ENCODE measurements at regions not wholly inside any gene's neighbourhood (a gene's known extent, or its start where the extent isn't known, plus 50 kb on each side); places are given as distances from the start of the nearest gene placed in this dataset.

DNA sequence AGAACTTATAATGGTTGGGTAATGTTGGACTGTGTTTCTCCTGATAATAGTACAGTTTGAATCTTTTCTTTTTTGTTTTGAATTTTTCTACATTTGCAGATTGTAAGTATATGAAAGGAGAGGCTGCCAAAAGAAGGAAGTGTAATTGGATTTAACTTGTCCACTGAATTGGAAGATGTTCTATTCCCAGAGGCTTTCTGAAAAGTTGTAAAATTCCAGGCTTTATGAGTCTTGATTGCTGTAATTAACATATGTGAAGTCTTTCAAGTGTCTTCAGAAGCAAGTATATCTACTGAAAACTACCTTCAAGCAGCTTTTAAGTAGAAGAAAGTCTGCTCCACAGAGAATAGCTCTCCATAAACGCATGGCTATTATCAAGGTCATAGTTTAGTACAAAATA, 2456.4 kb downstream of the PCDH7 start:
- H3K4me1 Mint-ChIP-seq = no peaks in the 10 kb centered on the region
- WGBS (ENCODE audit: insufficient coverage) = no CpG with 5 or more reads among the region's 1 CpG
- Histone ChIP-seq H3K27ac (ENCODE audit: low read length) (no peak overlapping the region), H3K36me3 (ENCODE audit: control insufficient read depth, insufficient read depth, low read length) (no peaks in the 10 kb centered on the region), H3K27me3 (ENCODE audit: control insufficient read depth, insufficient read depth, low read length) (no peaks in the 10 kb centered on the region), H3K9me3 (ENCODE audit: control insufficient read depth, insufficient read depth, low read length) (no peaks in the 10 kb centered on the region), H3K4me3 (ENCODE audit: low read length) (no peak overlapping the region), H3K4me1 (ENCODE audit: control insufficient read depth, insufficient read depth, low read length) (no peaks in the 10 kb centered on the region)
- no peak for TF ChIP-seq CTCF (IDR thresholded peaks at IDR 0.05)
- ATAC-seq (no peak), DNase-seq (no peak)
- peaks cover 16 to 28% of the 10 kb centered on the region in 2 donors for H3K9me3 Mint-ChIP-seq
- no peaks in the 10 kb centered on the region for H3K36me3 Mint-ChIP-seq
- no peak overlapping the region for H3K4me3 Mint-ChIP-seq
- no peaks in the 10 kb centered on the region for H3K27me3 Mint-ChIP-seq (ENCODE audit: low read depth in 2 of 2)
- intact Hi-C loops (cut with micrococcal nuclease) = no loop called here
- H3K27ac Mint-ChIP-seq = no peak overlapping the region

DNA sequence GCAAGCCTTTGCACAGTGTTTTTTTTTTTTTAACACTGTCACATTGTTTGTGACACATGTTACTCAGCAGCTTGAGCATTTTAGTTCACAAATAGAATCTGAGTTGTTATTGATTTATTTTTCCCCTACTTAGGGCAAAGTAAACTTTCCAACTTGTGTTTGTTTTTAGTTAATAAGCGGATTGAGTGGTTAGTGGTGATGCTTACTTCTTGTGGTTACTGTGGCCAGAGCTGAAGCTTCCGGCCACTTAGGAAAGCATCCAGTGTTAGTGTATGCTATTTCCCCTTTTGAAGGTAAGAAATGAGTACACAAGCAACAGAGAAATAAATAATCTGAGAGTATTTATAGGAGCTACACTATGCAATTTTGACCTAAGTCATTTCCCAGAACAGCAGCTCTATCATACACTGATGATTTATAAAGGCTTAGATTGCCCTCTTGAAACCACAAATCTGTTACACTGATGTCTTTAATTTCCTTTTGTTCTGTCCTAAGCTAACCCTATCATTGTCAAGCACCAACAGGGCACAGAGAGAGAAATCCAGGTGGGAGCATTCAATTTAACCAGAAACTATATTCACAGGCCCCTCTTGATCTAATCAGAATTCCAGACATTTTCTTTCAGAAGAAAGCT, 2464.6 kb downstream of the PCDH7 start:
- intact Hi-C loops (cut with micrococcal nuclease) = no loop called here
- peaks cover 19 to 27% of the 10 kb centered on the region in 2 donors for H3K9me3 Mint-ChIP-seq
- no peak overlapping the region for H3K4me3 ChIP-seq (ENCODE audit: low read length)
- H3K27me3 Mint-ChIP-seq (ENCODE audit: low read depth in 2 of 2) = no peaks in the 10 kb centered on the region
- no peak for TF ChIP-seq CTCF (IDR thresholded peaks at IDR 0.05)
- DNase-seq (no peak), ATAC-seq (no peak)
- no peaks in the 10 kb centered on the region for H3K36me3 ChIP-seq (ENCODE audit: control insufficient read depth, insufficient read depth, low read length)
- WGBS (ENCODE audit: insufficient coverage) = 4% methylated on average over 2 of the region's 2 CpGs
- H3K4me3 Mint-ChIP-seq = no peak overlapping the region
- no peak overlapping the region for H3K27ac Mint-ChIP-seq
- no peak overlapping the region for H3K27ac ChIP-seq (ENCODE audit: low read length)
- no peaks in the 10 kb centered on the region for H3K27me3 ChIP-seq (ENCODE audit: control insufficient read depth, insufficient read depth, low read length)
- H3K4me1 Mint-ChIP-seq = no peaks in the 10 kb centered on the region
- H3K4me1 ChIP-seq (ENCODE audit: control insufficient read depth, insufficient read depth, low read length) = no peaks in the 10 kb centered on the region
- peaks cover 12% of the 10 kb centered on the region for H3K9me3 ChIP-seq (ENCODE audit: control insufficient read depth, insufficient read depth, low read length)
- no peaks in the 10 kb centered on the region for H3K36me3 Mint-ChIP-seq

- Histone ChIP-seq H3K27me3 (ENCODE audit: control insufficient read depth, insufficient read depth, low read length) (no peaks in the 10 kb centered on the region), H3K4me1 (ENCODE audit: control insufficient read depth, insufficient read depth, low read length) (no peaks in the 10 kb centered on the region), H3K36me3 (ENCODE audit: control insufficient read depth, insufficient read depth, low read length) (no peaks in the 10 kb centered on the region), H3K27ac (ENCODE audit: low read length) (no peak overlapping the region), H3K4me3 (ENCODE audit: low read length) (no peak overlapping the region), H3K9me3 (ENCODE audit: control insufficient read depth, insufficient read depth, low read length) (peaks cover 12% of the 10 kb centered on the region)
- Mint-ChIP-seq H3K9me3 (peaks cover 6 to 16% of the 10 kb centered on the region in 2 donors), H3K4me1 (no peaks in the 10 kb centered on the region), H3K4me3 (no peak overlapping the region), H3K27ac (no peak overlapping the region), H3K36me3 (no peaks in the 10 kb centered on the region), H3K27me3 (ENCODE audit: low read depth in 2 of 2) (no peaks in the 10 kb centered on the region)
- intact Hi-C loops (cut with micrococcal nuclease) = no loop called here
- DNase-seq (no peak), ATAC-seq (no peak)
- no peak for TF ChIP-seq CTCF (IDR thresholded peaks at IDR 0.05)
These were observed 2466.9 kb downstream of the PCDH7 start for GRCh38 chr4:33187035-33187434.

DNA sequence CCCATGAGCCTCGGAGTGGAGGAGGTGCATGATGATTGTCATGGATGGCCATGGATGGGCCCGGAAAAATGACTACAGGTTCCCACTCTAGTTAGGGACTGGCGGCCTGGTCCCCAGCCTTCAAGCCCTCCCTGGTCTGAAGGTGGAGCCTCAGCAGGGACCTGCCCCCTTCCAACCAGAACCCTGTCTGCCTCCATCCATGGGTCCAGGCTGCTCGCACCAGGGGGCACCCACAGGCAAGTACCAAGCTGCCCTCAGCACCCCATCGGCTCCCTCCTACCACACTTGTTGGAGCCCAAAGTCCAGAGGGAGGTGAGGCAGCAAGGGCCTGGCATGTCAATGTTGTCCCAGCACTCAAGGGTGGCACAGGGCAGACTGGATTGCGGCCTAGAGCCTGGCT, 2468.6 kb downstream of the PCDH7 start:
- Mint-ChIP-seq H3K9me3 (peaks cover 9 to 18% of the 10 kb centered on the region in 2 donors), H3K4me1 (no peaks in the 10 kb centered on the region), H3K27ac (no peak overlapping the region), H3K4me3 (no peak overlapping the region), H3K36me3 (no peaks in the 10 kb centered on the region), H3K27me3 (ENCODE audit: low read depth in 2 of 2) (no peaks in the 10 kb centered on the region)
- H3K27ac ChIP-seq (ENCODE audit: low read length) = no peak overlapping the region
- WGBS (ENCODE audit: insufficient coverage) = 83% methylated on average over 6 of the region's 6 CpGs
- no peaks in the 10 kb centered on the region for H3K27me3 ChIP-seq (ENCODE audit: control insufficient read depth, insufficient read depth, low read length)
- no peak overlapping the region for H3K4me3 ChIP-seq (ENCODE audit: low read length)
- H3K4me1 ChIP-seq (ENCODE audit: control insufficient read depth, insufficient read depth, low read length) = no peaks in the 10 kb centered on the region
- intact Hi-C loops (cut with micrococcal nuclease) = no loop called here
- no peak for ATAC-seq
- TF ChIP-seq CTCF (IDR thresholded peaks at IDR 0.05) = no peak
- no peaks in the 10 kb centered on the region for H3K36me3 ChIP-seq (ENCODE audit: control insufficient read depth, insufficient read depth, low read length)
- peaks cover 12% of the 10 kb centered on the region for H3K9me3 ChIP-seq (ENCODE audit: control insufficient read depth, insufficient read depth, low read length)
- DNase-seq = no peak

All from natural killer cell (primary cell).